HG02610 (cell line): ENCODE measurements at regions not wholly inside any gene's neighbourhood (a gene's known extent, or its start where the extent isn't known, plus 50 kb on each side); places are given as distances from the start of the nearest gene placed in this dataset.
"Not testable (repeated sequence)": the region's sequence is repeated elsewhere in the genome, so short reads cannot be mapped to it uniquely, and the experiment has no call there.

ENCODE experiments used
- ATAC-seq: cut with Tn5 transposase; IDR thresholded peaks from one replicate; pipeline ENCODE4 v1.9.1; 2021; ENCODE audit warnings: mild to moderate bottlenecking, moderate library complexity; ENCODE audit not compliant: unreplicated experiment

- ATAC-seq, result no peak
Observed at GRCh38 chr1:208344202-208344857, 100.1 kb upstream of the PLXNA2 start.

DNA sequence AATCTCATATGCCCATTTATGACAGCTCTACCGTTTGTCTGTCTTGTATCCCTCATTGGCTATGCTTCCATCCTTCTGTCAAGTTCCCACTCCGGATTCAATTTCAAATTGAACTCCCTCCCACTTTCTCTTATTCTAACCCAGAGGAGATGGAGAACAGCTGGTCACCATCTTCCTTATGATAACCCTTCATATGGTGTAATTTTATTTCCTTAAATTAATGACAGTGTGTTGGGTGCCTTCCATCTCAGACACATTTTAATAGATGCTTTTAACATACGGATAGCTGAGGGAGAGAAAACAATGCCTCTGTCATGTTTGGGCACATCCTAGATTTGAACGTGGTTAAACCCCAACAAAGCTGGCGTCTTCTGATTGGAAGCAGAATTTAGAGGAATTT lies 103.0 kb upstream of the PLXNA2 start:
- ATAC-seq, result no peak

- ATAC-seq, result no peak
Observed at GRCh38 chr1:208349694-208350330, 105.6 kb upstream of the PLXNA2 start.

GRCh38 chr1:208350815-208351214 lies 106.6 kb upstream of the PLXNA2 start:
- ATAC-seq, result no peak

DNA sequence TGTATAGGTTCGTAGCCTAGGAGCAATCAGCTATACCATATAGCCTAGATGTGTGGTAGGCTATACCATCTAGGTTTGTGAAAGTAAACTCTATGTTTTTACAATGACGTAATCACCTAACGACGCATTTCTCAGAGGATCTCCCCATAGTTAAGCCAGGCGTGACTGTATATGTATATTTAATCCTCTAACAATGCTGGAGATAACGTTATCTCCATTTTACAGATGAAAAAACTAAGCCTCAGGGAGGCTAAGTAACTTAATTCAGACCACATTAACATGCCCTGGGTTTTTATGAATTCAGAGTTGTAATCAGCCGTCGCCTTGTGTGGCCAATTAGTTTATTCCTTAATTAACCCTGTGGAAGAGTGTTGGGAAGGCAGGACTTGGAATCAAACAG lies 107.7 kb upstream of the PLXNA2 start:
- no peak for ATAC-seq

DNA sequence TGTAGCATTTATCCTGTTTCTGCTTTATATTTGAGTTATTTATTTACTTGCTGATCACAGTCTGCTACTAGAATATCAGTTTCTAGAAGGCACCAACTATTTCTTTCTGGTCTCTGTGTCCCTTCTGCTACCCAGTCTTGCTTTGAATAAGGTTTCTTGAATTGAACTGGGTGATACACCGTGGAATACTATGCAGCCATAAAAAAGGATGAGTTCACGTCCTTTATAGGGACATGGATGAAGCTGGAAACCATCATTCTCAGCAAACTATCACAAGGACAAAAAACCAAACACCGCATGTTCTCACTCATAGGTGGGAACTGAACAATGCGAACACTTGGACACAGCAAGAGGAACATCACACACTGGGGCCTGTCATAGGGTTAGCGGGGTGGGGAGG lies 109.6 kb upstream of the PLXNA2 start:
- ATAC-seq, result not testable (repeated sequence)

GRCh38 chr1:208357644-208358507 lies 113.7 kb upstream of the PLXNA2 start:
- no peak for ATAC-seq

- no peak for ATAC-seq
Observed at GRCh38 chr1:208358651-208359050, 114.5 kb upstream of the PLXNA2 start.

GRCh38 chr1:208362011-208362410 lies 117.8 kb upstream of the PLXNA2 start:
- no peak for ATAC-seq

DNA sequence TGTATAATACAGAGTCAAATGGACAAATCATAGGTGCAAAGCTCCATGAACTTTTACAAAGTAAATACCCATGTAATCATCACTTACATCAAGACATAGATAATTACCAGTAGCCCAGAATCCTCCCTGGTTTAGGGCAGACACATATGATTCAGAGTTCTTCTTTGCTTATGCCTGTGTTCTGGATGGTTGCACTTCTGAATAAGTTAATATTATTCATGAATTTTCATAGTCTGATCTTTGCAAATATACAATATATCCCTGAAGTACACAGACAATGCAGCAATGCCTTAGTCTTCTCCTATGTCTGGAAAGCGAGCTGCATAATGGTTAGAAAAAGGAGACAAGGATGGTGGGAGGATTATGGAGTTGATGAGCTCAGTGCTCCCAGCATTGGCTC lies 122.4 kb upstream of the PLXNA2 start:
- ATAC-seq, result no peak

GRCh38 chr1:208369045-208369444 lies 124.9 kb upstream of the PLXNA2 start:
- ATAC-seq, result no peak

- no peak for ATAC-seq
Observed at GRCh38 chr1:208369658-208370057, 125.5 kb upstream of the PLXNA2 start.

DNA sequence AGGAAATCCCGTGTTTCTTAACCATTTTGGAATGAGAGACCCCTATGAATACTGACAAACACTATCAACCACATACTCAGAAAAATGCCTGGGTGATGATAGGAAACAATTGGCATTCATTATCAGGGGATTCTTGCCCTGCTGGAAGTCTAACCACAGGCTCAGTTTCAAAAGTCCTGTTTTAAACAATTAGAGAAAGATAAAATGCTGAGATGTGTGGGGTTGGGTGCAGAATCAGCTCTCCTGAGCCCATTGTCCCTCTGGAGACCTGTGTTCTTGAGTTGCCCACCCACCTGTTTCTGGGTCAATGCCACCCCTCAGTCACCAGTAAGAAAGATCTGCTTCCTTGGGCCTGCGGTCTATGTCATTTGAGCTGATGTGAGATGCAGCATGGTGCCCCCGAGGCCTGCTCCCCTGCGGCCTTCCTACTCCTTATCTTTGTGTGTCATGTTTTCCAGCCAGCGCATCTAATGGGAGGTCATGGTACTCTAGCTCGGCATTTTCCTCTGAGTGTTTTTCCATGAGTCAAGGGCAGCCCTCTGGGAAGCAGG lies 130.3 kb upstream of the PLXNA2 start:
- no peak for ATAC-seq

DNA sequence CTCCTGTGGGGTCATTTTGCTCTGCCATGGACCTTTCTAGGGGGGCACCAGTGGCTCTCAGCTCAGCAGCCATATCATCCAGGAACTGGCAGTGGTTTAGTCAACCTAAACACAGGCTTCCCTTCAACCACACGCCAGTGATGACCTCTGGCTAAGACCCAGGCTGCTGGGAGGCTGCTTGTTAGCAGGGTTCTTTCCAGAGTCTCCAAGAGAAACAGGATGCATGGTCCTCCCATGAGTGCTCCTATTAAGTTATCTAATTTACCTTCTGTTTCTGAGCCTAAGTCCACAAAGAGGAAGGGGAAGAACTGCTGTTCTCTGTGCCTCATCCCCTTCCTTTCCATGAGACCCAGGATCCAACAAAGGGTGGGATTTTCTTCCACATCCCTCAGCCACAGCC lies 137.3 kb upstream of the PLXNA2 start:
- ATAC-seq, result no peak

DNA sequence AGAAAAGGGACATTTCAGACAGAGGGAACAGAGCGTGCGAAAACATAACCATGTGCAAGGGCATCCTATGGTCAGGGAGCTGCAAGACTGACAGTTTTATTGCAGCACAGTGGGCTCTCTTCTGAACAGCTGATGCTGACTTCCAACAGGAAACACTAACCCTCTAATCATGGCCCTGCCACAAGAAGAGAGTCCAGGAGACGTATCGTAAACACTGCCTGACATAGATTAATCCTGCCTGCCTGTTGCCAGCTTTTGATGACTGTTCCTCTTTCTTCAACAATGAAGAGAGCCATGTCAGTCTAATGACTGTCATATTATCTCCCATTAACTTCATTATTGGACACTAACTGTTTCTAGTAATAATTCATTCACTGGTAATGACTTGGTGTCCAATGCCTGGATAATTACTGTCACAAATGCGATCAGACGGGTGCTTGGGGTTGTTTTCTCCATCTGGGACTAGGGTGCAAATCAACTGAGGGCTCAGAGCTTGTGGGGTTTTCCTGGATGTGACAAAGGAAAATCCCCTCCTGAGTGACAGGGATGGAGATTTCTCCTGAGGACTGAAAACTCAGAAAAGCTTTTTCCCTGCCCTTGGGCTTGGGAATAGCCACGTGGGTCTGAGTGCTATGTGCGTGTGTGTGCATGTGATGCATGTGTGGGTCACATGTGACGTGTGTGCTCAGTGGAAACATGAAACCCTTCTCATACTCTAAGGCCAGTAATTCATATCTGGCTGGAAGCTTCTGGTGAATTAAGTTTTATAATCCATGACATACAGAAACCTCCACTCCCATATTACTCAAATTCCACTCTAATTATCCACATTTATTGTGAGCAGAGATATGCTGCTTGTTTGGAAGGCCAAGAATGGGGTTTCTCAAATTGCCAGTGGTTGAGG lies 144.0 kb upstream of the PLXNA2 start:
- no peak for ATAC-seq

DNA sequence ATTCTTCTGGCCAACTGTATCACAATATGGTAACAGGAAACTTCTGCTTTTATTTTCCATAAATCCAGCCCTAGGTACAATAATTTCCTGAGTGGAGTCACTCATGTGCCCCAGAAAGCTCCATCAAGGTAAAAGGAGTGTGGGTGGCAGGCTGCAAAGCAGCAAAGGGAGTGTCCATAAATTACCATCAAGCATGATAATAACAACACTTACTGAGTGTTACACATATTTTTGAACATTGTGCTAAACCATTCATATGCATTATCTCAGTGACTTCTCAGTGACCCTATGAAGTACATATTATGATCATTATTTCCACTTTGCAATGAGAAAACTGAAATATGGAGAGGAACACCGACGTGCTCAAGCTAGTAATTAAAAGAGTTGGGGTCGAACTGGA lies 149.2 kb upstream of the PLXNA2 start:
- no peak for ATAC-seq

- no peak for ATAC-seq
Observed at GRCh38 chr1:208393826-208394225, 149.6 kb upstream of the PLXNA2 start.

DNA sequence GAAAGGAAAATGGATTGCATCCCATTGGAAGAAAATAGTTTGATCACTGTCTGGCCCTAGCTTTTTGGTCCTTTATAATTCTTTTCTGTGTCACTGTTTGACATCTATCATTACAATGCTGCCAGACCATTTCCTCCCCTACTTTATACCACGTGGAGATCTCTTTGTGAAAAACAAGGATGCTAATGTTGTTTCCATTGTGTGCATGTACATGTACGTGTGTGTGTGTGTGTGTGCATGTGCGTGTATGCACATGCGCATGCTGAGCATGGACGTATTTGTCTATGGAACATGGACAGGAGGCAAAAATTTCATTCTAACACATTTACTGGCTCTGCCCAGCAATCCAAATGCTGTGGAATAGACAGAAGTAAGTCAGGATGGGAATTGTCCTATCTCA lies 153.1 kb upstream of the PLXNA2 start:
- ATAC-seq, result no peak

DNA sequence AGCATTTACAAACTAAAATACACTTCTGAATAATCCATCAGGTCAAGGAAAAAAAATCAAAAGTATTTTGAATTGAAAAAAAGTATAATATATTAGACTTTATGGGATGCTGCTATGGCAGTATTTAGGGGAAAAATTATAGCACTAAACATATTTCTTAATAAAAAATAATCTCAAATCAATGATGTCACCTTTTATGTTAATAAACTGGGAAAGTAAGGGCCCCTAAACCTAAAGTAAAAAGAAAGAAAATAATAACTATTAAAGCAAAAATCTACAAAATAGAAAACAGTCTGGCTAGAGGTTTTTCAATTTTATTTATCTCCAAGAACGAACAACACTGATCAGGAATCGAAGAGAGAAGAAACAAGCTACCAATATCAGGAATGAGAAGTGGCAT lies 160.8 kb upstream of the PLXNA2 start:
- no peak for ATAC-seq

DNA sequence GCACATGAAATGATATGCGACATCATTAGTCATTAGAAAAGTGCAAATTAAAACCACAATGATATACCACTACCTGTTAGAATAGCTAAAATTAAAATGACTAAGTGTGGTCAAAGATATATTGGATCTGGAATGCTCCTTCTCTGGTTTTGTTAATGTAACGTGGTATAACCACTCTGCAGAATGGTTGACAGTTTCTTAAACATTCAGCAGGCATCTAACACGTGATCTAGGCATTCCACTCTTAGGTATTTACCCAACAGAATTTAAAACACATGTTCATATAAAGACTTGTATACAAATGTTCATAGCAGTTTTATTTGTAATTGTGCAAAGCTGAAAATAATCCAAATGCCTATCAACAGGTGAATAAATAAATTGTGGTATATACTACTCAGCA lies 165.0 kb upstream of the PLXNA2 start:
- ATAC-seq, result no peak

DNA sequence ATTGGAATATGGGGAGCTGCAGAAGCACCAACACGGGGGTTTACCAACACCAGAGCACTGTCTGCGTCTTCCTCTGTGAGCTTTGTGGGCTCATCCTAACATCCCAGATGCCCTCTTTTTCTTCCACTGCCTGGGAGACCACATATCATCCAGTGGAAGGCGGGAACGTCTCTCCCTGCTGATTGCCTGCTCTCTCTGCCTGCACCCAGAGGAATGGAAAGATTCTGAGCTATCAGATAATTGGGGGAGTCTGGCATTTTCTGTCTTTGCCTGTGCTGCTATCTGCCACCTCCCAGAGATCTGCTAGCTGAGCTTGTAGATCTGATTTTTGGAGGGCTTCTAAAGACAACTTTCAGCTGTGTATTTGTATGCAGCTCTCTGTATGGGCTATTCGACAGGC lies 166.2 kb upstream of the PLXNA2 start:
- no peak for ATAC-seq
